ENCODE measurements at regions not wholly inside any gene's neighbourhood (a gene's known extent, or its start where the extent isn't known, plus 50 kb on each side); places are given as distances from the start of the nearest gene placed in this dataset.

GRCh38 chr9:86600291-86600690 lies 246.1 kb upstream of the TUT7 start:
- DNase-seq (ENCODE audit: extremely low read depth, low read depth), result peak; percentile 81
- TF ChIP-seq, protein P1, sequence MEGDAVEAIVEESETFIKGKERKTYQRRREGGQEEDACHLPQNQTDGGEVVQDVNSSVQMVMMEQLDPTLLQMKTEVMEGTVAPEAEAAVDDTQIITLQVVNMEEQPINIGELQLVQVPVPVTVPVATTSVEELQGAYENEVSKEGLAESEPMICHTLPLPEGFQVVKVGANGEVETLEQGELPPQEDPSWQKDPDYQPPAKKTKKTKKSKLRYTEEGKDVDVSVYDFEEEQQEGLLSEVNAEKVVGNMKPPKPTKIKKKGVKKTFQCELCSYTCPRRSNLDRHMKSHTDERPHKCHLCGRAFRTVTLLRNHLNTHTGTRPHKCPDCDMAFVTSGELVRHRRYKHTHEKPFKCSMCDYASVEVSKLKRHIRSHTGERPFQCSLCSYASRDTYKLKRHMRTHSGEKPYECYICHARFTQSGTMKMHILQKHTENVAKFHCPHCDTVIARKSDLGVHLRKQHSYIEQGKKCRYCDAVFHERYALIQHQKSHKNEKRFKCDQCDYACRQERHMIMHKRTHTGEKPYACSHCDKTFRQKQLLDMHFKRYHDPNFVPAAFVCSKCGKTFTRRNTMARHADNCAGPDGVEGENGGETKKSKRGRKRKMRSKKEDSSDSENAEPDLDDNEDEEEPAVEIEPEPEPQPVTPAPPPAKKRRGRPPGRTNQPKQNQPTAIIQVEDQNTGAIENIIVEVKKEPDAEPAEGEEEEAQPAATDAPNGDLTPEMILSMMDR (IDR thresholded peaks at IDR 0.05; ENCODE audit: low read depth, low read length, missing control alignments), result no peak
- H3K4me3 ChIP-seq (replicated peaks; ENCODE audit: low read depth, low read length), result no peak overlapping the region

GRCh38 chr9:86599561-86599960 lies 245.4 kb upstream of the TUT7 start:
- DNase-seq (ENCODE audit: extremely low read depth, low read depth), result no peak
- no peak overlapping the region for H3K4me3 ChIP-seq (replicated peaks; ENCODE audit: low read depth, low read length)

GRCh38 chr9:86598411-86599239 lies 244.4 kb upstream of the TUT7 start:
- H3K4me3 ChIP-seq (replicated peaks; ENCODE audit: low read depth, low read length), result no peak overlapping the region
- TF ChIP-seq, protein P1 (IDR thresholded peaks at IDR 0.05; ENCODE audit: low read depth, low read length, missing control alignments), result no peak
- DNase-seq (ENCODE audit: extremely low read depth, low read depth), result no peak

More at GRCh38 chr9:86599561-86599960, 245.4 kb upstream of the TUT7 start:
- TF ChIP-seq, protein P1 (IDR thresholded peaks at IDR 0.05; ENCODE audit: low read depth, low read length, missing control alignments), result no peak

GRCh38 chr9:86594724-86595123 lies 240.5 kb upstream of the TUT7 start:
- no peak for DNase-seq (ENCODE audit: extremely low read depth, low read depth)
- TF ChIP-seq, protein P1 (IDR thresholded peaks at IDR 0.05; ENCODE audit: low read depth, low read length, missing control alignments), result no peak
- H3K4me3 ChIP-seq (replicated peaks; ENCODE audit: low read depth, low read length), result no peak overlapping the region

- TF ChIP-seq, protein P1 (IDR thresholded peaks at IDR 0.05; ENCODE audit: low read depth, low read length, missing control alignments), result no peak
- no peak overlapping the region for H3K4me3 ChIP-seq (replicated peaks; ENCODE audit: low read depth, low read length)
- no peak for DNase-seq (ENCODE audit: extremely low read depth, low read depth)
Observed at GRCh38 chr9:86591472-86591871, 237.3 kb upstream of the TUT7 start.

DNA sequence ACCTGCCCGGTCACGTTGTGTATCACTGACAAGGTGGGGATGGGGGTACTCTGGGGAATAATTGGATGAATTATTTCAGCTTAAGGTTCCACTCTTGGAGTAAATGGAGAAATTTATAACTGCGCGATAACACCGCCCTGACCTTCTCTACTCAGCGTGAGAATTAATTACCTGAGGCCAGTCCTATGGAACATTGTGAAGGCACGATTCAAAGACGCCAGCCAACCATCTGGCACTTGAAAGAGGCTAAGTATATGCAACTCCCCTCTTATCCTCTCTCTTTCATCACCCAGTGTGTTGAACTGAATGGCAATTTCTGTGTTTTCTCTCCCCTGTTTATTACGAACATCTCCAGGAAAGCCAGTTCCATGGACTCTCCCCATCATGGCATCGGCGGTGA lies 235.5 kb upstream of the TUT7 start:
- TF ChIP-seq, protein P1 (IDR thresholded peaks at IDR 0.05; ENCODE audit: low read depth, low read length, missing control alignments), result no peak
- no peak overlapping the region for H3K4me3 ChIP-seq (replicated peaks; ENCODE audit: low read depth, low read length)
- DNase-seq (ENCODE audit: extremely low read depth, low read depth), result no peak
